ENCODE measurements at regions not wholly inside any gene's neighbourhood (a gene's known extent, or its start where the extent isn't known, plus 50 kb on each side); places are given as distances from the start of the nearest gene placed in this dataset.

DNA sequence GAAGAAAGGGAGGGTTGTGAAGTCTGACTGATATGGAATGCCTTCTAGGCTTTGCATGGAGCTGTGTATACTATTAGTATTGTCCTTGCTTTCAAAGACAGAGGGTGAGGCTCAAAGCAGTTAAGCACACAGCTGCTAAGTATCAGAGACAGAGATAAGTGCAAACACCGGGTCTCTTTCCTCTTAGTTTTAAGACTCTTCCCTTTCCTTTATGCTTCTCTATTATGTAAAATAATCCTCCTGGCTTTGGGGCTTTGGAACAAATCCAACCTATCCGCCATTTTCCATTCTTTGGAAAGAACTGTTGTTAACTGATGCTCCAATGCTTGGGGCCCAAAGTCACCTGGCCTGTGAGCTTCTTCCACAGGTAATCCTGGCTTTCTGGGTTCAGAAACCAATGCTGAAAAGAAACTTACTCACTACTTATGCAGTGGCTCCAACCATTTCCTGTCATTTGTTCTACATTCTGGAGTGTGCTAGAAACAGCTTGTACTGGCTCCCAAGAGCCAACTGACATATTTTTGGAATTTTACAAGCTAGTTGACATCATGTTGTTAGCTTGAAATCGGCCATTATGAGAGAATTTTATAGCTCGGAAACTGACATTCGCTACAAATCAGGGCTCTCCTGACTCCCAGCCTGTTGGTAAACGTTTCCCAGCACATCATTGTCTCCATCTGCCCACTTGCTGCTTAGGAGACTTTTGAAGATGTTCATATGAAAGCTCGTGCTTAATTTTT lies 67.5 kb downstream of the DNTTIP2 start:
- Histone ChIP-seq H3K27me3 (replicated peaks; ENCODE audit: insufficient read depth) (no peaks in the 10 kb centered on the region), H3K27ac (peak overlapping the region; percentile 32 to 57), H3K4me1 (replicated peaks) (no peaks in the 10 kb centered on the region), H3K4me3 (no peak overlapping the region), H3K36me3 (no peaks in the 10 kb centered on the region), H3K9me3 (no peaks in the 10 kb centered on the region)
- no peak for DNase-seq (ENCODE audit: low spot score)
- 33% methylated on average over 7 of the region's 7 CpGs for WGBS
- intact Hi-C loops (cut with DNase I): loop anchor here (2.0 to 10.0 kb wide), 3 partner anchors 131 to 377 kb away; partner anchors contain the start of gene BCAR3
- TF ChIP-seq POLR2A (IDR thresholded peaks at IDR 0.05) (no peak), POLR2AphosphoS5 (IDR thresholded peaks at IDR 0.05) (peak; percentile 50), CTCF (IDR thresholded peaks at IDR 0.05) (no peak)

DNA sequence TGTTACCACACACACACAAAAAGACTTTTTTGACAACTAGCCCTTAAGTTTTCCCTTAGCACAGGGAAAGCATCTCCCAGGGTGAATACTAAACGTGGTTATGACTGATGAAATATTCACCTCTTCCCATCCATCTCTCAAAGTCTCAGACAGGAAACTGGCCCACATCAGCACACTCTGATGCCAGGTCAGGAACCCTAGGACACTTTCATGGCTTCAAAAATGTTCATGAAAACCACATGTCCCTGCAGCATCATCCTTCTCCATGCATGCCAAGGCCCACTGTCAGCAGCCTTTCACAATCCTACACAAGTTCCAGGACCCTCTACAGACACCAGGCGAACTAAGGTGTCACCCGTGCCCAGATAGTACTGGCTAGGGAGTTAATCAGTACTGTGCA lies 68.7 kb downstream of the DNTTIP2 start:
- intact Hi-C loops (cut with DNase I): loop anchor here (2.0 to 10.0 kb wide), 2 partner anchors 130 to 376 kb away; partner anchors contain the start of gene BCAR3
- H3K4me3 ChIP-seq: no peak overlapping the region
- H3K27me3 ChIP-seq (replicated peaks; ENCODE audit: insufficient read depth): no peaks in the 10 kb centered on the region
- no peak for DNase-seq (ENCODE audit: low spot score)
- H3K4me1 ChIP-seq (replicated peaks): no peaks in the 10 kb centered on the region
- no peaks in the 10 kb centered on the region for H3K36me3 ChIP-seq
- TF ChIP-seq POLR2AphosphoS5 (IDR thresholded peaks at IDR 0.05) (no peak), CTCF (IDR thresholded peaks at IDR 0.05) (no peak), POLR2A (IDR thresholded peaks at IDR 0.05) (no peak)
- WGBS: 77% methylated on average over 3 of the region's 3 CpGs
- no peaks in the 10 kb centered on the region for H3K9me3 ChIP-seq
- H3K27ac ChIP-seq: no peak overlapping the region

DNA sequence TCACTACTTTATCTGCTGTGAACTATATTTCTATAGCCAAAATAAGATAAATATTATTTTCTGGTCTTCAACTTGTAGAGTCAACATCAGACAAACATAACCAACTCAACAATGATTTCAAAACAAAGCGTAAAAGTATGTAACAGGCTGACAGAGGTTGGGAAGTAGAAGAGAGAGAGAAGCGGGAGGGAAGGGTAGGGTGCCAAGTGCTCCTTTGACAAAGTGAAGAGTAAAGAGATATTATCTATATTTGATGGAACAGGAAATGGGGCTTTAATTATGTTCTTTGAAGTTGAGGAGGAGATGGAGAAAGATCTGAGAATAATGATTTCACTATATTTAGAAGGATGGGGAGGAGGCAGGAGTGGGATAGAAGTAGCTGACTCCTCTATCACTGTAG lies 70.1 kb downstream of the DNTTIP2 start:
- intact Hi-C loops (cut with DNase I): no loop called here
- no peak for TF ChIP-seq POLR2A (IDR thresholded peaks at IDR 0.05)
- TF ChIP-seq CTCF (IDR thresholded peaks at IDR 0.05): no peak
- TF ChIP-seq POLR2AphosphoS5 (IDR thresholded peaks at IDR 0.05): no peak
- H3K36me3 ChIP-seq: no peaks in the 10 kb centered on the region
- H3K4me1 ChIP-seq (replicated peaks): no peaks in the 10 kb centered on the region
- H3K4me3 ChIP-seq: no peak overlapping the region
- H3K27ac ChIP-seq: no peak overlapping the region
- H3K27me3 ChIP-seq (replicated peaks; ENCODE audit: insufficient read depth): no peaks in the 10 kb centered on the region
- 42% methylated on average over 2 of the region's 2 CpGs for WGBS
- no peak for DNase-seq (ENCODE audit: low spot score)
- no peaks in the 10 kb centered on the region for H3K9me3 ChIP-seq

DNA sequence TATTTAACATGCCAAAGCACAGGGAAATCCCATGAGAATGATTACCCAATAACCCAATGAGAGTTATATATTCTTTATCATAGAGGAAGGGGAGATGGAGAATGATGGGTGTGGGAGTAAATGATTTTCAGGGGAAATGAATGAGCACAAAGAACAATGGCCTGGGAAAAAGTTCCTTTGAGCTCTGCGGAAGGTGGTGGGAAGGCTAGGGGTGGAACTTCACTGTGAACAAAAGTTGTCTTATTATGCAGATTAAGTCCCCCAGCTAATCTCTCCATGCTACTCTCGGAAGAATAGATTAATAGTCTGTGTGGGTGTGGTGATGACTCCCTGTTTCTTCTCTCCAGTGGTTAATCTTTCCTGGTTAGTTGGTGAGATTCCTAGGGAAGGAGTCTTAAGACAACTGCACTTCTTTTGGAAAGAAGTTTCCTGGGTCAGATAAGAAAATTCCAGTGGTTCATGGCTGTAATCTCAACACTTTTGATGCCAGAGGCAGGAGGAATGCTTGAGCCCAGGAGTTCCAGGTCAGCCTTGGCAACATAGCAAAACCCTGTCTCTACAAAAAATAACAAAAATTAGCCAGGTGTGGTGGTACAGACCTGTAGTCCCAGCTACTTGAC lies 71.6 kb downstream of the DNTTIP2 start:
- Histone ChIP-seq H3K36me3 (no peaks in the 10 kb centered on the region), H3K9me3 (no peaks in the 10 kb centered on the region), H3K27me3 (replicated peaks; ENCODE audit: insufficient read depth) (no peaks in the 10 kb centered on the region), H3K27ac (no peak overlapping the region), H3K4me1 (replicated peaks) (no peaks in the 10 kb centered on the region), H3K4me3 (no peak overlapping the region)
- no peak for DNase-seq (ENCODE audit: low spot score)
- intact Hi-C loops (cut with DNase I): no loop called here
- TF ChIP-seq POLR2AphosphoS5 (IDR thresholded peaks at IDR 0.05) (no peak), CTCF (IDR thresholded peaks at IDR 0.05) (no peak), POLR2A (IDR thresholded peaks at IDR 0.05) (no peak)
- 98% methylated on average over 2 of the region's 2 CpGs for WGBS
